ENCODE measurements at regions not wholly inside any gene's neighbourhood (a gene's known extent, or its start where the extent isn't known, plus 50 kb on each side); places are given as distances from the start of the nearest gene placed in this dataset.

DNA sequence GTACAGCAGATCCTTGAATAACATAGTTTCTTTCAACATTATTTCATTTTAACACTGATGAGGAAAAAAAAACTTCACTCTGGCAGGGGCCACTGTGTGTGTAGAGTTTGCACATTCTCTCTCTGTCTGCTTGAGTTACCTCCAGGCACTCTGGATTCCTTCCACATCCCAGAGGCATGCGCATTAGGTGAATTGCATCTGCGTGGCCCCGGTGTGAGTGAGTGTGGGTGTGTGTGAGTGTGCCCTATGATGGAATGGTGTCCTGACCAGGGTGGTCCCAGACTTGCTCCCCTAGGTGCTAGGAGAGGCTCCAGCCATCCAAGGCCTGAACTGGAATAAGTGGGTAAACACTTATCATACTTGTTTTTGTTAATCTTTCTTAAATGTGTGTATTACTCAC, 90.6 kb upstream of the LRIG3 start:
- CTCF ChIA-PET: no interaction called here
- Histone ChIP-seq H3K4me3 (ENCODE audit: low read depth, low read length) (no peak overlapping the region), H3K27ac (ENCODE audit: extremely low read depth, low read depth, low read length) (no peak overlapping the region), H3K36me3 (ENCODE audit: control insufficient read depth in 2 of 2, insufficient read depth in 1 of 2, low read length in 2 of 2) (no peaks in the 10 kb centered on the region), H3K9me3 (ENCODE audit: control insufficient read depth, insufficient read depth, low read depth, low read length) (no peaks in the 10 kb centered on the region), H3K4me1 (ENCODE audit: control insufficient read depth, insufficient read depth, low read length) (no peaks in the 10 kb centered on the region)
- POLR2A ChIA-PET: no interaction called here
- TF ChIP-seq FEZF1 (tag by site-specific recombination; IDR thresholded peaks at IDR 0.05): no peak
- TF ChIP-seq ZNF555 (tag by site-specific recombination; conservative IDR thresholded peaks at IDR 0.05): no peak
- TF ChIP-seq ZBTB48 (tag by site-specific recombination; IDR thresholded peaks at IDR 0.05): no peak
- TF ChIP-seq, protein P1, sequence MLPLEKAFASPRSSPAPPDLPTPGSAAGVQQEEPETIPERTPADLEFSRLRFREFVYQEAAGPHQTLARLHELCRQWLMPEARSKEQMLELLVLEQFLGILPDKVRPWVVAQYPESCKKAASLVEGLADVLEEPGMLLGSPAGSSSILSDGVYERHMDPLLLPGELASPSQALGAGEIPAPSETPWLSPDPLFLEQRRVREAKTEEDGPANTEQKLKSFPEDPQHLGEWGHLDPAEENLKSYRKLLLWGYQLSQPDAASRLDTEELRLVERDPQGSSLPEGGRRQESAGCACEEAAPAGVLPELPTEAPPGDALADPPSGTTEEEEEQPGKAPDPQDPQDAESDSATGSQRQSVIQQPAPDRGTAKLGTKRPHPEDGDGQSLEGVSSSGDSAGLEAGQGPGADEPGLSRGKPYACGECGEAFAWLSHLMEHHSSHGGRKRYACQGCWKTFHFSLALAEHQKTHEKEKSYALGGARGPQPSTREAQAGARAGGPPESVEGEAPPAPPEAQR (tag by site-specific recombination; IDR thresholded peaks at IDR 0.05): no peak
- TF ChIP-seq ZNF510 (tag by site-specific recombination; IDR thresholded peaks at IDR 0.05; ENCODE audit: insufficient replicate concordance): no peak
- TF ChIP-seq, protein P2, sequence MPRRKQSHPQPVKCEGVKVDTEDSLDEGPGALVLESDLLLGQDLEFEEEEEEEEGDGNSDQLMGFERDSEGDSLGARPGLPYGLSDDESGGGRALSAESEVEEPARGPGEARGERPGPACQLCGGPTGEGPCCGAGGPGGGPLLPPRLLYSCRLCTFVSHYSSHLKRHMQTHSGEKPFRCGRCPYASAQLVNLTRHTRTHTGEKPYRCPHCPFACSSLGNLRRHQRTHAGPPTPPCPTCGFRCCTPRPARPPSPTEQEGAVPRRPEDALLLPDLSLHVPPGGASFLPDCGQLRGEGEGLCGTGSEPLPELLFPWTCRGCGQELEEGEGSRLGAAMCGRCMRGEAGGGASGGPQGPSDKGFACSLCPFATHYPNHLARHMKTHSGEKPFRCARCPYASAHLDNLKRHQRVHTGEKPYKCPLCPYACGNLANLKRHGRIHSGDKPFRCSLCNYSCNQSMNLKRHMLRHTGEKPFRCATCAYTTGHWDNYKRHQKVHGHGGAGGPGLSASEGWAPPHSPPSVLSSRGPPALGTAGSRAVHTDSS (tag by site-specific recombination; IDR thresholded peaks at IDR 0.05): no peak
- no peak for TF ChIP-seq ZNF311 (tag by site-specific recombination; IDR thresholded peaks at IDR 0.05; ENCODE audit: borderline replicate concordance)
- TF ChIP-seq, protein P3, sequence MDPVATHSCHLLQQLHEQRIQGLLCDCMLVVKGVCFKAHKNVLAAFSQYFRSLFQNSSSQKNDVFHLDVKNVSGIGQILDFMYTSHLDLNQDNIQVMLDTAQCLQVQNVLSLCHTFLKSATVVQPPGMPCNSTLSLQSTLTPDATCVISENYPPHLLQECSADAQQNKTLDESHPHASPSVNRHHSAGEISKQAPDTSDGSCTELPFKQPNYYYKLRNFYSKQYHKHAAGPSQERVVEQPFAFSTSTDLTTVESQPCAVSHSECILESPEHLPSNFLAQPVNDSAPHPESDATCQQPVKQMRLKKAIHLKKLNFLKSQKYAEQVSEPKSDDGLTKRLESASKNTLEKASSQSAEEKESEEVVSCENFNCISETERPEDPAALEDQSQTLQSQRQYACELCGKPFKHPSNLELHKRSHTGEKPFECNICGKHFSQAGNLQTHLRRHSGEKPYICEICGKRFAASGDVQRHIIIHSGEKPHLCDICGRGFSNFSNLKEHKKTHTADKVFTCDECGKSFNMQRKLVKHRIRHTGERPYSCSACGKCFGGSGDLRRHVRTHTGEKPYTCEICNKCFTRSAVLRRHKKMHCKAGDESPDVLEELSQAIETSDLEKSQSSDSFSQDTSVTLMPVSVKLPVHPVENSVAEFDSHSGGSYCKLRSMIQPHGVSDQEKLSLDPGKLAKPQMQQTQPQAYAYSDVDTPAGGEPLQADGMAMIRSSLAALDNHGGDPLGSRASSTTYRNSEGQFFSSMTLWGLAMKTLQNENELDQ (tag by site-specific recombination; IDR thresholded peaks at IDR 0.05; ENCODE audit: low read depth): no peak
- TF ChIP-seq KLF1 (tag by site-specific recombination; IDR thresholded peaks at IDR 0.05): no peak
- TF ChIP-seq BCL11A (tag by site-specific recombination; IDR thresholded peaks at IDR 0.05; ENCODE audit: low read depth): no peak
- TF ChIP-seq ZNF138 (tag by site-specific recombination; IDR thresholded peaks at IDR 0.05; ENCODE audit: borderline replicate concordance): no peak
- TF ChIP-seq ZNF560 (tag by site-specific recombination; IDR thresholded peaks at IDR 0.05; ENCODE audit: borderline replicate concordance): no peak
- TF ChIP-seq, protein P4, sequence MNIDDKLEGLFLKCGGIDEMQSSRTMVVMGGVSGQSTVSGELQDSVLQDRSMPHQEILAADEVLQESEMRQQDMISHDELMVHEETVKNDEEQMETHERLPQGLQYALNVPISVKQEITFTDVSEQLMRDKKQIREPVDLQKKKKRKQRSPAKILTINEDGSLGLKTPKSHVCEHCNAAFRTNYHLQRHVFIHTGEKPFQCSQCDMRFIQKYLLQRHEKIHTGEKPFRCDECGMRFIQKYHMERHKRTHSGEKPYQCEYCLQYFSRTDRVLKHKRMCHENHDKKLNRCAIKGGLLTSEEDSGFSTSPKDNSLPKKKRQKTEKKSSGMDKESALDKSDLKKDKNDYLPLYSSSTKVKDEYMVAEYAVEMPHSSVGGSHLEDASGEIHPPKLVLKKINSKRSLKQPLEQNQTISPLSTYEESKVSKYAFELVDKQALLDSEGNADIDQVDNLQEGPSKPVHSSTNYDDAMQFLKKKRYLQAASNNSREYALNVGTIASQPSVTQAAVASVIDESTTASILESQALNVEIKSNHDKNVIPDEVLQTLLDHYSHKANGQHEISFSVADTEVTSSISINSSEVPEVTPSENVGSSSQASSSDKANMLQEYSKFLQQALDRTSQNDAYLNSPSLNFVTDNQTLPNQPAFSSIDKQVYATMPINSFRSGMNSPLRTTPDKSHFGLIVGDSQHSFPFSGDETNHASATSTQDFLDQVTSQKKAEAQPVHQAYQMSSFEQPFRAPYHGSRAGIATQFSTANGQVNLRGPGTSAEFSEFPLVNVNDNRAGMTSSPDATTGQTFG (tag by site-specific recombination; IDR thresholded peaks at IDR 0.05; ENCODE audit: borderline replicate concordance): no peak
- no peak for TF ChIP-seq ZNF239 (tag by site-specific recombination; IDR thresholded peaks at IDR 0.05)
- no peak for TF ChIP-seq ZNF366 (tag by site-specific recombination; conservative IDR thresholded peaks at IDR 0.05)
- no peak for TF ChIP-seq SP7 (tag by site-specific recombination; IDR thresholded peaks at IDR 0.05)
- TF ChIP-seq SALL2 (tag by site-specific recombination; IDR thresholded peaks at IDR 0.05; ENCODE audit: borderline replicate concordance): no peak

DNA sequence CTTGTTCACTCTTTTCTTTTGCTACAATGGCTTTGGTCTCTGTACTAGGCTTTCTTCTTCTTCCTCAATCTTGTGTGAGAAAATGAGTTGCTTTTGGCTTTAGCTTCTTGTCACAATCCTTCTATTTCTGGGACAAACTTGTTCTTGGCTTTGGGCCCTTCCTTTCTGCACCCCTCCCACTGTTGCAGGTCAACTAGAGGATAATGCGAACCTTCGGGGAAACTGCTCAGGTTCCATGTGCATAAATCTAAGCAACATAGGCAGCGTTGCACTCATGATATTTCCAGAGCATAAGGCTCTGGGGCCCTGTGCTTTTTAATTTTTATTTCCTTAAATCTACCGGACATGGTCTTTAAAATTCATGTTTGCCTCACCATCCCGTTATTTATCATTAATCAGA, 89.8 kb upstream of the LRIG3 start:
- Histone ChIP-seq H3K36me3 (ENCODE audit: control insufficient read depth in 2 of 2, insufficient read depth in 1 of 2, low read length in 2 of 2) (no peaks in the 10 kb centered on the region), H3K27ac (ENCODE audit: extremely low read depth, low read depth, low read length) (no peak overlapping the region), H3K4me3 (ENCODE audit: low read depth, low read length) (no peak overlapping the region), H3K9me3 (ENCODE audit: control insufficient read depth, insufficient read depth, low read depth, low read length) (no peaks in the 10 kb centered on the region), H3K4me1 (ENCODE audit: control insufficient read depth, insufficient read depth, low read length) (no peaks in the 10 kb centered on the region)
- ChIA-PET POLR2A (no interaction called here), CTCF (interaction anchor here (0.7 kb wide), 1 partner anchor 9 kb away, joined by 4 read pairs; no protein-coding TSS in a partner anchor)
- TF ChIP-seq ZFHX2 (tag by site-specific recombination; conservative IDR thresholded peaks at IDR 0.05): no peak
- no peak for TF ChIP-seq OVOL3 (tag by site-specific recombination; IDR thresholded peaks at IDR 0.05)
- no peak for TF ChIP-seq ZNF248 (tag by site-specific recombination; IDR thresholded peaks at IDR 0.05)
- TF ChIP-seq, protein P5, sequence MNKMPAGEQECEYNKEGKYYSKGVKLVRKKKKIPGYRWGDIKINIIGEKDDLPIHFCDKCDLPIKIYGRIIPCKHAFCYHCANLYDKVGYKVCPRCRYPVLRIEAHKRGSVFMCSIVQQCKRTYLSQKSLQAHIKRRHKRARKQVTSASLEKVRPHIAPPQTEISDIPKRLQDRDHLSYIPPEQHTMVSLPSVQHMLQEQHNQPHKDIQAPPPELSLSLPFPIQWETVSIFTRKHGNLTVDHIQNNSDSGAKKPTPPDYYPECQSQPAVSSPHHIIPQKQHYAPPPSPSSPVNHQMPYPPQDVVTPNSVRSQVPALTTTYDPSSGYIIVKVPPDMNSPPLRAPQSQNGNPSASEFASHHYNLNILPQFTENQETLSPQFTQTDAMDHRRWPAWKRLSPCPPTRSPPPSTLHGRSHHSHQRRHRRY (tag by site-specific recombination; IDR thresholded peaks at IDR 0.05): no peak
- TF ChIP-seq, protein P6, sequence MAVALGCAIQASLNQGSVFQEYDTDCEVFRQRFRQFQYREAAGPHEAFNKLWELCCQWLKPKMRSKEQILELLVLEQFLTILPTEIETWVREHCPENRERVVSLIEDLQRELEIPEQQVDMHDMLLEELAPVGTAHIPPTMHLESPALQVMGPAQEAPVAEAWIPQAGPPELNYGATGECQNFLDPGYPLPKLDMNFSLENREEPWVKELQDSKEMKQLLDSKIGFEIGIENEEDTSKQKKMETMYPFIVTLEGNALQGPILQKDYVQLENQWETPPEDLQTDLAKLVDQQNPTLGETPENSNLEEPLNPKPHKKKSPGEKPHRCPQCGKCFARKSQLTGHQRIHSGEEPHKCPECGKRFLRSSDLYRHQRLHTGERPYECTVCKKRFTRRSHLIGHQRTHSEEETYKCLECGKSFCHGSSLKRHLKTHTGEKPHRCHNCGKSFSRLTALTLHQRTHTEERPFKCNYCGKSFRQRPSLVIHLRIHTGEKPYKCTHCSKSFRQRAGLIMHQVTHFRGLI (tag by site-specific recombination; IDR thresholded peaks at IDR 0.05): no peak
- no peak for TF ChIP-seq ZNF792 (tag by site-specific recombination; IDR thresholded peaks at IDR 0.05)
- no peak for TF ChIP-seq ZNF677 (tag by site-specific recombination; IDR thresholded peaks at IDR 0.05)
